NCI-H526 (cell line): ENCODE measurements at regions not wholly inside any gene's neighbourhood (a gene's known extent, or its start where the extent isn't known, plus 50 kb on each side); places are given as distances from the start of the nearest gene placed in this dataset.
"Not testable (repeated sequence)": the region's sequence is repeated elsewhere in the genome, so short reads cannot be mapped to it uniquely, and the experiment has no call there.

Experiments
- DNase-seq, 2 experiments: peaks; one replicate each; lab custom pipeline; 2025; lab: John Stamatoyannopoulos, UW

GRCh38 chr7:142440906-142441411 lies 183.1 kb upstream of the PRSS58 start:
- DNase-seq: no peak

DNA sequence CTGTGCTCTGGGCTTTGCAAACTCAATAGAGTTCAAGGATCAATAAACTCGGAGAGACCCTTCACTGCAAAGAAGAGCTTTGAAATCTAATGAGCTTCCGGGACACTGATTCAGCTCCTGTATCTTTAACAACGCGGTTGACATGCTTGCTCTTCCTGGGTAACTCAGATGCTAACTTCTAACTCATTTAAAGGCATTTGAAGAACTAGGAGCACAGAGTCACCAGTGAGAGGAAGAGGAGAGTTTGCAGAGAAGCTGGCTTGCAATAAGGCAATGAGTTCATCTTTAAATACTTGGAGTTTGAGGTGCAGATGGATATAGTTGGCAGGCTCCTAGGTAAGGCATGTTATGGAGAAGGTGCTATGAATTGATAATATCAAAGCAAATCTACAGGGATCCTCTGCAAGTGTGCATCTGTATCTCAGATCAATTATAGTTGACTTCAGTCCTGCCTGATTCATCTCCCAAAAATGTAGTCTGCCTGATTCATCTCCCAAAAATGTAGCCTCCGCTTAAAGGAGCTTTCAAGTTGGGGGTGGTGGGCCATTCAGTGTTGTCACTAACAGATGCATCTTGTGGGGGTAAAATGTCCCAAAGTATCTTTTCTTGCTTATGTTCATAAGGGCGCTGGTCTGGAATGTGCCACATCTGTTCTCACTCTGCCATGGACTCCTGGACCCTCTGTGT lies 182.5 kb upstream of the PRSS58 start:
- DNase-seq: no peak

- DNase-seq: no peak
Observed at GRCh38 chr7:142439739-142440138, 181.9 kb upstream of the PRSS58 start.

DNA sequence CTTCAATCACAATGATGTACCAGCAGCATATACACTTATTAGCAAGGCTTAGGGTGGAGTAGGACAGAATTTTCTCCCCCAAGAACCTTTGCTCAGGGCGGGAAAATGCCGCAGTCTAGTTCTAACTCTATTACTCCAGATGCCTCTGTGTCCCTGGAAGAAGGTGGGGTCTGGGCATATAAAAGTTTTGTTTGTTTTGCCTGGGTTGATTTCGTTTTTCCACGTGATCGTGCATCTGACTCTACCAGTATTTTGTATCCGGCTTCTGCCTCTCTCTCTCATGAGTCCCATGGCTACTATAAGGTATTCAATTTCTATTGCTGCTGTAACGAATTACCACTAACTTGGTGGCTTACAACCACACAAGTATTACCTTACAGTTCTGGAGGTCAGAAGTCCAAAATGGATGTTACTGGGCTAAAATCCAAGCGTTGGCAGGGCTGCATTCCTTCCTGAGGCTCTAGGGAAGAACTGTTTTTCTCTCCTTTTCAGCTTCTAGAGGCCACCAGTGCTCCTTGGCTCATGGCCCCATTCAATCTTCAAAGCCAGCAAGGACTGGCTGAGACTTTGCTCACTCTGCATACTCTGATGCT lies 181.2 kb upstream of the PRSS58 start:
- DNase-seq: no peak

DNA sequence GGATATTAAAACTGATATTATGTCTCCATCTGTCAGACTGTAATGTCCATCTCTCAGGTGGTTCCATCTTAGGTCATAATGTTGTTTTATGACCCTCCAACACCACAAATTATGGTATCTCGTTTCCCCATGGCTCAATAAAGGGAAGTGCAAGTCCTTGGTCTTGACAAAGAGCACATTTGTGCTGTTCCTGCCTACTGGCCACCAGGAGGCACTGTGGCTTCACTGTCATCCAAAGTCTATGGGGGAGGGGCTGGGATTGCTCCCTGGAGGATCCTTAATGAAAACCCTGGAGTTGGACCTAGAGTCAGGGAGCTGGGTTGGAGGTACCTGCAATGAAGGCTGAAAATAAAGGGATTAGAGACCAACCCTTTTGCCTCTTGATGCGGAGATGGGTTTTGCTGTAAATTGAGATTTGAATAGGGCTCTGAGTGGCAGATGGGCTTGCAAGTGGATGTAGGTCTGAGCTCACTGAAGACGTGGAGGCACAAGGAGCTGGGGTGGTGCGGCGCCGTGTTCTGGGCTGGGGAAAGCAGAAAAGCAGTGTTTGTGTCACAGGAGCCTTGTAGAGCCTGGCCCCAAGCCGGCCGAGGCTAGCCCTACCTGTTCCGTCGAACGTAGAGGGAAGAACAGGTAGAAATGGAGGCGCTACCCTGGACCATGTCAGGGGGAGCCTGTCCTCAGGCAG lies 180.5 kb upstream of the PRSS58 start:
- peak; percentile 60 to 81 for DNase-seq

GRCh38 chr7:142437741-142438140 lies 179.9 kb upstream of the PRSS58 start:
- DNase-seq: no peak

GRCh38 chr7:142436601-142437000 lies 178.7 kb upstream of the PRSS58 start:
- DNase-seq: no peak

GRCh38 chr7:142435606-142436005 lies 177.7 kb upstream of the PRSS58 start:
- not testable (repeated sequence) for DNase-seq

- DNase-seq: no peak
Observed at GRCh38 chr7:142434666-142435167, 176.9 kb upstream of the PRSS58 start.

DNA sequence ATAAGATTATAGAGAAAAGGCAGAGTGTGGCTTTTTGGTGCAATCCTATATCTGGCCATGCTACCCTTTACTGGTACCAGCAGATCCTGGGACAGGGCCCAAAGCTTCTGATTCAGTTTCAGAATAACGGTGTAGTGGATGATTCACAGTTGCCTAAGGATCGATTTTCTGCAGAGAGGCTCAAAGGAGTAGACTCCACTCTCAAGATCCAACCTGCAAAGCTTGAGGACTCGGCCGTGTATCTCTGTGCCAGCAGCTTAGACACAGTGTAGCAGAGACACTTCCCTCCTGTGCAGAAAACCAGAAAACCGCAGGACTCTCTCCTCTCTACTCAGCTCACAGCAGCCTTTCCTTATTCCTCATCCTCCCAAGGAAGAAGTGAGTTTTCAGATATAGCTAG lies 176.3 kb upstream of the PRSS58 start:
- DNase-seq: not testable (repeated sequence)

GRCh38 chr7:142432377-142432776 lies 174.5 kb upstream of the PRSS58 start:
- no peak for DNase-seq

DNA sequence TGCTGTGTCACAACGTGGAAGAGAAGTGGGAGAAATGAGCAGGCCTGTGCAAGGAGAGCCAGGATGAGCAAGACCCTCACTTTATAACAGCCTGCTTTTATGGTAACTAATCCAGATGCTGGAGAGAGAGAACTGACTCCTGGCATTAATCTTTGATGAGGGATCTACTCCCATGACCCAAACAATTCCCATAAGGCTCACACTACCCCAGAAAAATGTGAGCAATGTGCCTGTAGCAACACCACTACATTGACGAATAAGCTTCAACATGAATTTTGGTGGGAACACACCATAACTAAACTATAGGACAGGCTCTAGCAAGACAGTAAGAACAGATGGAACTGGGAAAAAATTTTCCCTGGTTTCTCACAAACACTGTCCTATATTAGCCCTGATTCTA lies 173.6 kb upstream of the PRSS58 start:
- DNase-seq: no peak

DNA sequence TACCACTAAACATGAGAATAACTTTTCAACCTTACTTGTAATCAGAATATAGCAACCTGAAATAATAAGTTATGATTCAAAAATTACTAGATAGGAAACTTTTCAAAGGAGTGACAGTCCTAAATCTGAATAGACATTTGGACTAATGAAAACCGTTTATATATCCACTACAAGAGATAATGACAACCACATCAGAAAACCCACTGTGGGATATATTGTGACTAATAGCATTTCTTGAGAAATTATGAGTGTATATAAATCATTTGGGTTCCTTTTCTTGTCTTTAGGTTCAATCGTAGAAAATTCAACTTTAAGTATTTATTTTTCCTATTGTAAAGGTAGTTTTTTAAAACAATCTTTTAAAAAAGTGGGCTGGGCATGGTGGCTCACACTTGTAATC lies 170.2 kb upstream of the PRSS58 start:
- no peak for DNase-seq

GRCh38 chr7:142425281-142425680 lies 167.4 kb upstream of the PRSS58 start:
- no peak for DNase-seq

- no peak for DNase-seq
Observed at GRCh38 chr7:142422621-142423020, 164.8 kb upstream of the PRSS58 start.

- peak in 1 of 2 experiments; percentile 41 for DNase-seq
Observed at GRCh38 chr7:142420554-142421362, 162.9 kb upstream of the PRSS58 start.

DNA sequence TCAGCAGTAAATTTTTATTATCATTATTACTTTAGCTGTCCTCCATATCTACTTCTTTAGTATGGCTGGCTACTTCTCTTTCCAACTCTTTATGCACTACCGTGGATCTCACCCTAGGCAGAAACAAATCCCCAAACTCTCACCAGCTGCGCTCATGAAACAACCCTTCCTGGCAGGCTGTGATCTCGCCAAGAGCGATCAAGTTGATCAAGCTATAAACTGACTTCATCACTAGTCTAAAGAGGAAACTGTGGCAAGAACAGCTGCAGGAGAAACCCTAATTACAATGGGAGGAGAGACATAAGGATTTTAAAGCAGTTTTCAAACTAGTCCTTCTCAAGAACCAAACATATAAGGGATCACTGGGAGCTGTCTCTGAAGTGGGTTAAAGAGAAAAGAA lies 160.5 kb upstream of the PRSS58 start:
- no peak for DNase-seq

GRCh38 chr7:142414915-142415314 lies 157.1 kb upstream of the PRSS58 start:
- DNase-seq: no peak

DNA sequence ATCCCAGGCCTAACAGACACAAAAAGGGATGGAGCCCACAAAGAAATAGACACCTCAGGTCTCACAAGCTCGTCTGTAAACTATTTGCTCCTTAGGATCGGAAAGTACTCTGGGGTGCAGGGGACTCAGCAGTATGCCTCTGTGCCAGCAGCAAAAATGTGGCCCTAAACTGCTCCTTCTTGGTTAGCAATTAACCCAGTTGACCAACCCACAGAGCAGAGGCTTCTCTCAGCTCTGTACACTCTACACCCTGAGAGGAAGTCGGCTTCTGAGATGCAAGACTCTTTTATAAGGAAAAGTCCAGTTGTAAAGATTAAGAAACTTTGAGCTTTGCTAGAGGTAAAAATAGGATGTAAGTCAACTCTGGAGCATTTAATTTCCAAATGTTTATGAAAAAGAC lies 156.3 kb upstream of the PRSS58 start:
- no peak for DNase-seq

DNA sequence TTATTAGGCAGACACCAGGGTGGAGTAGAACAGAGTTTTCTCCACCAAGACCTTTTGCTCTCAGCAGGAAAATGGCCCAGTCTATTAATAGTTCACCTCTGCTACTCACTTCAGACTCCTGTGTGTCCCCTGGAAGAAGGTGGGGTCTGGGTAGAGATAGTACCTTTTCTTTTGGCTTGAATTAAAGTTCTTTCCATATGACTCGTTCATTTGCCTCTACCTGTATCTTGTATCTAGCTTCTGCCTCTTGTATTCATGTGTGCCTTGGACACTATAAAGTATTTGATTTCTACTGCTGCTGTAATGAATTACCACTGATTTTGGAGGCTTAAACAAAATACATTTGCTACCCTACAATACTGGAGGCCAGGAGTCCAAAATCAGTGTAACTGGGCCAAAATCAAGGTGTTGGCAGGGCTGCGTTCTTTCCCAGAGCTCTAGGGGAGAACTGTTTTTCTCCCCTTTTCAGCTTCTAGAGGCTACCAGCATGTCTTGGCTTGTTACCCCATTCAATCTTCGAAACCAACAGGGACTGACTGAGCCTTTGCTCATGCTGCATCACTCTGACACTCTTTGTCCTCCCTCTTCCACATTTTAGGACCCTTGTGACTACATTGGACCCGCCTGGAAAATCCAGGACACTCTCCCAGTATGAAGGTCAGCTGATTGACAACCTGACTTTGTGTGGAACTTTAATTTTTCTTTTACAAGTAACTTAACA lies 155.6 kb upstream of the PRSS58 start:
- no peak for DNase-seq

- DNase-seq: peak; percentile 53 to 75
Observed at GRCh38 chr7:142412551-142413193, 154.8 kb upstream of the PRSS58 start.
